T-cell (primary cell): ENCODE measurements at regions not wholly inside any gene's neighbourhood (a gene's known extent, or its start where the extent isn't known, plus 50 kb on each side); places are given as distances from the start of the nearest gene placed in this dataset.

Source experiments
- ATAC-seq, 4 experiments: fragments of 200-7000 bp in 3 of 4; fragments of 150-1000 bp in 1 of 4; cut with Tn5 transposase; replicated peaks in 1 of 4; 1 replicate in 3 of 4; 2 replicates in 1 of 4; pipeline ENCODE4 v1.10.0; 2021; ENCODE audit warnings: moderate library complexity in 3 of 4, mild to moderate bottlenecking in 2 of 4, moderate number of reproducible peaks in 1 of 4
- CTCF ChIA-PET, 2 donors: fragments of 300-600 bp; sonication (Branson Sonifier 250); formaldehyde crosslinking; loops; one replicate each; lab custom pipeline; 2022; ENCODE audit warnings: antibody characterized with exemption in 2 of 2; lab: Charles Lee
- POLR2A ChIA-PET, 2 donors: fragments of 300-600 bp; sonication (Branson Sonifier 250); formaldehyde crosslinking; loops; one replicate each; lab custom pipeline; 2022; ENCODE audit warnings: antibody characterized with exemption in 2 of 2; lab: Charles Lee
- DNase-seq, 35 experiments: peaks; one replicate each; pipeline versions ENCODE4 v3.0.0 to v3.0.0-alpha.2; 2013 to 2023
- H3K27ac ChIP-seq: one replicate; pipeline ENCODE4 v1.5.1; 2013; ENCODE audit warnings: low read length
- H3K27me3 ChIP-seq, 2 experiments: replicated peaks in 1 of 2; 1 replicate in 1 of 2; 2 replicates in 1 of 2; pipeline versions ENCODE4 v1.6.1 to v1.7.0; 2013; ENCODE audit warnings: low read length in 1 of 2, mixed read lengths in 1 of 2; ENCODE audit not compliant: control insufficient read depth in 2 of 2, insufficient read depth in 2 of 2; ENCODE audit errors: extremely low read depth in 1 of 2
- H3K36me3 ChIP-seq, 2 donors: 1 replicate in 1 of 2; 2 replicates in 1 of 2; pipeline versions ENCODE4 v1.6.1 to v1.7.0; 2013; ENCODE audit warnings: low read length in 1 of 2; ENCODE audit not compliant: control insufficient read depth in 2 of 2, insufficient read depth in 1 of 2; ENCODE audit errors: extremely low read depth in 1 of 2
- H3K4me1 ChIP-seq, 2 experiments: 1 replicate in 1 of 2; 2 replicates in 1 of 2; pipeline versions ENCODE4 v1.6.1 to v1.7.0; 2013; ENCODE audit warnings: low read length in 2 of 2, mixed read lengths in 1 of 2; ENCODE audit not compliant: insufficient read depth in 2 of 2, control insufficient read depth in 1 of 2; ENCODE audit errors: extremely low read depth in 1 of 2
- H3K4me3 ChIP-seq, 2 donors: 1 replicate in 1 of 2; 2 replicates in 1 of 2; pipeline versions ENCODE4 v1.5.1 to v1.7.0; 2013; ENCODE audit warnings: mild to moderate bottlenecking in 2 of 2, low read length in 1 of 2, moderate library complexity in 1 of 2; ENCODE audit not compliant: control insufficient read depth in 1 of 2; ENCODE audit errors: extremely low read depth in 1 of 2
- H3K9me3 ChIP-seq: 2 replicates; pipeline ENCODE4 v1.7.0; 2013
- H3K27ac Mint-ChIP-seq, 2 donors: one replicate each; pipeline ENCODE4 v1.8.0; 2020 to 2021; ENCODE audit warnings: mild to moderate bottlenecking in 2 of 2, mixed read lengths in 2 of 2
- H3K27me3 Mint-ChIP-seq, 2 donors: one replicate each; pipeline ENCODE4 v1.8.0; 2021 to 2022; ENCODE audit warnings: mixed read lengths in 2 of 2
- H3K36me3 Mint-ChIP-seq: one replicate; pipeline ENCODE4 v1.8.0; 2021; ENCODE audit warnings: mixed read lengths
- H3K4me1 Mint-ChIP-seq, 3 donors: one replicate each; pipeline ENCODE4 v1.8.0; 2020 to 2022; ENCODE audit warnings: mixed read lengths in 3 of 3, mild to moderate bottlenecking in 1 of 3
- H3K4me3 Mint-ChIP-seq, 3 donors: one replicate each; pipeline ENCODE4 v1.8.0; 2020 to 2022; ENCODE audit warnings: mild to moderate bottlenecking in 3 of 3, mixed read lengths in 3 of 3, moderate library complexity in 3 of 3
- H3K9me3 Mint-ChIP-seq, 3 donors: one replicate each; pipeline ENCODE4 v1.8.0; 2020 to 2022; ENCODE audit warnings: mixed read lengths in 3 of 3
- WGBS: methylation state at CpG from one replicate; pipeline ENCODE4 v1.1.5; 2013; ENCODE audit warnings: missing lambda C conversion rate; ENCODE audit not compliant: insufficient coverage; 5-methylcytosine and 5-hydroxymethylcytosine counted together

GRCh38 chr1:34415140-34415539, 238.4 kb downstream of the C1orf94 start:
- no peaks in the 10 kb centered on the region for H3K4me1 ChIP-seq
- H3K36me3 ChIP-seq: no peaks in the 10 kb centered on the region
- H3K27me3 ChIP-seq: no peaks in the 10 kb centered on the region
- H3K27ac ChIP-seq: no peak overlapping the region
- ChIA-PET POLR2A (no interaction called here), CTCF (no interaction called here)
- DNase-seq (no peak), ATAC-seq (no peak)
- Mint-ChIP-seq H3K4me3 (no peak overlapping the region), H3K36me3 (no peaks in the 10 kb centered on the region), H3K27ac (no peak overlapping the region), H3K9me3 (peaks cover 0 to 3% (median 0%) of the 10 kb centered on the region in 3 donors), H3K4me1 (no peaks in the 10 kb centered on the region), H3K27me3 (peaks cover 15 to 25% of the 10 kb centered on the region in 2 donors)
- H3K9me3 ChIP-seq: no peaks in the 10 kb centered on the region
- no peak overlapping the region for H3K4me3 ChIP-seq
- WGBS: 85% methylated on average over 6 of the region's 6 CpGs

DNA sequence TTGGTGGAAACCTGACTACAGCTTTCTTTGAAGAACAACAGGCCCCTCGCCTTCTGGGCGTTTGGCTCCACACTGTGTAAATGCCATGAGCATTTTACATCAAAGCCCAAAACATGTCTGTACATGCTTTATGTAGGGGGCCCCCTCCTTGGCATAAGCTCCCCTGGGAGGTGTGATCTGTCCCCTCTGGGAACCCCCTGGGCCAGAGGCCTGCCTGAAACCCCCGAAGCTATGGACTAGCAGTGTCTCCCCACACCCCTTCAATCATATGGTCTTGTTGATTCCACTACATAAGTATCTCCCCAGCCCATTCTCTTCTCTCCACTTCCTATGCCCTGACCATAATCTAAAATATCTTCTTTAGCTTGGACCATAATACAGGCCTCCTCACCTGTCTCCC, 241.5 kb downstream of the C1orf94 start:
- ChIA-PET POLR2A (no interaction called here), CTCF (no interaction called here)
- no peaks in the 10 kb centered on the region for H3K36me3 Mint-ChIP-seq
- no peaks in the 10 kb centered on the region for H3K9me3 ChIP-seq
- WGBS: 50% methylated on average over 1 of the region's 3 CpGs
- no peaks in the 10 kb centered on the region for H3K4me1 Mint-ChIP-seq
- ATAC-seq: no peak
- H3K4me1 ChIP-seq: no peaks in the 10 kb centered on the region
- no peak for DNase-seq
- peaks cover 0 to 5% of the 10 kb centered on the region in 2 experiments for H3K27me3 ChIP-seq
- no peak overlapping the region for H3K27ac ChIP-seq
- no peak overlapping the region for H3K4me3 ChIP-seq
- H3K9me3 Mint-ChIP-seq: peaks cover 0 to 3% (median 0%) of the 10 kb centered on the region in 3 donors
- peaks cover 15 to 25% of the 10 kb centered on the region in 2 donors for H3K27me3 Mint-ChIP-seq
- H3K27ac Mint-ChIP-seq: no peak overlapping the region
- H3K36me3 ChIP-seq: no peaks in the 10 kb centered on the region
- H3K4me3 Mint-ChIP-seq: no peak overlapping the region

DNA sequence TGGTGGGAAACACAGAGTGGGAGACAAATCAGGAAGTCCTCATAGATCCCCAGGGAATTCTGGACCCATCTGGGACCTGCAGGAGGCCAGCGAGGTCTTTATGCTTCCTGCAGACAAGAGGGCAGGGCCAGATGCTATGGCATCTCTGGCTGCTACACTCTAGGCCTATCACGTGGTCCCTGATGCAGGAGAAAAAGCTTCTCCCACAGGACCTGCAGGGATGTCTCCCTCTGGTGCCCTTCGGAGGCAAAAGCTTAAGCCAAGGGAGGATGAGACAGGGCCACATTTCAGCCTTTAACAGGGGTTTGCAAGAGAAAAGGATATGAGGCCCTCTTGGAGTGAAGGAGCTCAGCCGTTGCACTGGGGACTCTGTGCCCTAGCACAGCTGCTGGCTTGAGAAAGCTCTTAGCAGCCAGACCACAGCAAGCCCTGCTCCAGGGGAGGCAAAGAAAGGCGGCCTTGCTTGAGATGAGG, 243.0 kb downstream of the C1orf94 start:
- no peak overlapping the region for H3K4me3 Mint-ChIP-seq
- no peak for ATAC-seq
- no peak overlapping the region for H3K27ac Mint-ChIP-seq
- Histone ChIP-seq H3K9me3 (no peaks in the 10 kb centered on the region), H3K4me1 (no peaks in the 10 kb centered on the region), H3K36me3 (no peaks in the 10 kb centered on the region), H3K27me3 (peaks cover 0 to 5% of the 10 kb centered on the region in 2 experiments), H3K27ac (no peak overlapping the region), H3K4me3 (no peak overlapping the region)
- no peaks in the 10 kb centered on the region for H3K36me3 Mint-ChIP-seq
- no peak for DNase-seq
- CTCF ChIA-PET: no interaction called here
- WGBS: 47% methylated on average over 4 of the region's 5 CpGs
- H3K27me3 Mint-ChIP-seq: peaks cover 14 to 34% of the 10 kb centered on the region in 2 donors
- peaks cover 0 to 2% (median 0%) of the 10 kb centered on the region in 3 donors for H3K9me3 Mint-ChIP-seq
- H3K4me1 Mint-ChIP-seq: no peaks in the 10 kb centered on the region
- POLR2A ChIA-PET: no interaction called here

- no peaks in the 10 kb centered on the region for H3K9me3 Mint-ChIP-seq
- no peak overlapping the region for H3K4me3 Mint-ChIP-seq
- ChIA-PET POLR2A (no interaction called here), CTCF (no interaction called here)
- Histone ChIP-seq H3K4me1 (no peaks in the 10 kb centered on the region), H3K27ac (no peak overlapping the region), H3K27me3 (peaks cover 0 to 12% of the 10 kb centered on the region in 2 experiments), H3K4me3 (no peak overlapping the region), H3K36me3 (no peaks in the 10 kb centered on the region), H3K9me3 (no peaks in the 10 kb centered on the region)
- no peaks in the 10 kb centered on the region for H3K36me3 Mint-ChIP-seq
- ATAC-seq (no peak), DNase-seq (no peak)
- WGBS: 100% methylated on average over 1 of the region's 5 CpGs
- H3K27me3 Mint-ChIP-seq: peaks cover 9 to 10% of the 10 kb centered on the region in 2 donors
- H3K4me1 Mint-ChIP-seq: no peaks in the 10 kb centered on the region
- H3K27ac Mint-ChIP-seq: no peak overlapping the region
Observed at GRCh38 chr1:34425046-34425445, 248.3 kb downstream of the C1orf94 start.

GRCh38 chr1:34425785-34426184, 249.1 kb downstream of the C1orf94 start:
- no peaks in the 10 kb centered on the region for H3K4me1 ChIP-seq
- H3K27ac Mint-ChIP-seq: no peak overlapping the region
- no peak overlapping the region for H3K4me3 Mint-ChIP-seq
- 67% methylated on average over 1 of the region's 2 CpGs for WGBS
- no peak overlapping the region for H3K4me3 ChIP-seq
- H3K36me3 Mint-ChIP-seq: no peaks in the 10 kb centered on the region
- H3K9me3 ChIP-seq: no peaks in the 10 kb centered on the region
- ChIA-PET POLR2A (no interaction called here), CTCF (no interaction called here)
- H3K27ac ChIP-seq: no peak overlapping the region
- H3K27me3 Mint-ChIP-seq: peaks cover 9 to 10% of the 10 kb centered on the region in 2 donors
- no peak for ATAC-seq
- no peak for DNase-seq
- no peaks in the 10 kb centered on the region for H3K4me1 Mint-ChIP-seq
- peaks cover 0 to 14% of the 10 kb centered on the region in 2 experiments for H3K27me3 ChIP-seq
- H3K36me3 ChIP-seq: no peaks in the 10 kb centered on the region
- no peaks in the 10 kb centered on the region for H3K9me3 Mint-ChIP-seq

GRCh38 chr1:34426325-34426896, 249.7 kb downstream of the C1orf94 start:
- Mint-ChIP-seq H3K36me3 (no peaks in the 10 kb centered on the region), H3K4me3 (no peak overlapping the region), H3K4me1 (no peaks in the 10 kb centered on the region), H3K27me3 (peaks cover 9 to 10% of the 10 kb centered on the region in 2 donors), H3K9me3 (no peaks in the 10 kb centered on the region), H3K27ac (no peak overlapping the region)
- no peaks in the 10 kb centered on the region for H3K36me3 ChIP-seq
- POLR2A ChIA-PET: no interaction called here
- no peaks in the 10 kb centered on the region for H3K4me1 ChIP-seq
- no peak for ATAC-seq
- H3K4me3 ChIP-seq: no peak overlapping the region
- H3K27me3 ChIP-seq: peaks cover 0 to 14% of the 10 kb centered on the region in 2 experiments
- no peaks in the 10 kb centered on the region for H3K9me3 ChIP-seq
- H3K27ac ChIP-seq: no peak overlapping the region
- CTCF ChIA-PET: no interaction called here
- no peak for DNase-seq

- no peaks in the 10 kb centered on the region for H3K36me3 Mint-ChIP-seq
- Histone ChIP-seq H3K27ac (no peak overlapping the region), H3K9me3 (no peaks in the 10 kb centered on the region), H3K4me3 (no peak overlapping the region), H3K4me1 (no peaks in the 10 kb centered on the region), H3K27me3 (peaks cover 0 to 10% of the 10 kb centered on the region in 2 experiments), H3K36me3 (no peaks in the 10 kb centered on the region)
- no peaks in the 10 kb centered on the region for H3K4me1 Mint-ChIP-seq
- no peaks in the 10 kb centered on the region for H3K9me3 Mint-ChIP-seq
- ChIA-PET POLR2A (no interaction called here), CTCF (no interaction called here)
- no peak overlapping the region for H3K27ac Mint-ChIP-seq
- H3K27me3 Mint-ChIP-seq: peaks cover 9 to 14% of the 10 kb centered on the region in 2 donors
- ATAC-seq: no peak
- WGBS: 78% methylated on average over 3 of the region's 4 CpGs
- DNase-seq: no peak
- no peak overlapping the region for H3K4me3 Mint-ChIP-seq
Observed at GRCh38 chr1:34427170-34427569, 250.5 kb downstream of the C1orf94 start.
